D721Med (cell line): ENCODE measurements at regions not wholly inside any gene's neighbourhood (a gene's known extent, or its start where the extent isn't known, plus 50 kb on each side); places are given as distances from the start of the nearest gene placed in this dataset.
A peak's percentile ranks its signal among the peaks of the same experiment; 100 is the strongest.
"Not testable (repeated sequence)": the region's sequence is repeated elsewhere in the genome, so short reads cannot be mapped to it uniquely, and the experiment has no call there.

Experiments
- DNase-seq: peaks from one replicate; pipeline ENCODE4 v3.0.0; 2011; ENCODE audit warnings: low spot score; ENCODE audit not compliant: insufficient read length
- FAIRE-seq: peaks from 2 replicates; lab custom pipeline; 2011; peaks lifted over from hg19 to GRCh38; lab: Jason Lieb, UNC
- CTCF ChIP-seq: IDR thresholded peaks from 2 replicates; pipeline ENCODE4 v1.5.1; 2012; ENCODE audit warnings: mild to moderate bottlenecking, control low read depth; ENCODE audit not compliant: insufficient read depth; ENCODE audit errors: missing control alignments

GRCh38 chr6:101090281-101090680, 209.2 kb upstream of the ASCC3 start:
- no peak for TF ChIP-seq CTCF
- FAIRE-seq (no peak), DNase-seq (no peak)

GRCh38 chr6:101098605-101099004, 217.5 kb upstream of the ASCC3 start:
- not testable (repeated sequence) for FAIRE-seq

GRCh38 chr6:101102702-101103101, 221.6 kb upstream of the ASCC3 start:
- FAIRE-seq, result no peak

More at GRCh38 chr6:101098605-101099004, 217.5 kb upstream of the ASCC3 start:
- DNase-seq, result not testable (repeated sequence)

GRCh38 chr6:101108286-101108685, 227.2 kb upstream of the ASCC3 start:
- TF ChIP-seq CTCF, result no peak
- FAIRE-seq (no peak), DNase-seq (no peak)

More at GRCh38 chr6:101102702-101103101, 221.6 kb upstream of the ASCC3 start:
- no peak for TF ChIP-seq CTCF
- DNase-seq, result no peak

- no peak for TF ChIP-seq CTCF
- DNase-seq, result no peak
- FAIRE-seq, result no peak
Measured at GRCh38 chr6:101110814-101111213, 229.7 kb upstream of the ASCC3 start.

- TF ChIP-seq CTCF, result no peak
- no peak for DNase-seq
- no peak for FAIRE-seq
Measured at GRCh38 chr6:101113468-101114260, 232.5 kb upstream of the ASCC3 start.

GRCh38 chr6:101114703-101115102, 233.6 kb upstream of the ASCC3 start:
- FAIRE-seq, result no peak
- peak; percentile 14 for DNase-seq
- peak; percentile 71 for TF ChIP-seq CTCF
